Astrocyte (in vitro differentiated cells and primary cell): ENCODE measurements at regions not wholly inside any gene's neighbourhood (a gene's known extent, or its start where the extent isn't known, plus 50 kb on each side); places are given as distances from the start of the nearest gene placed in this dataset.

Experiments used
- DNase-seq: peaks from one replicate; pipeline ENCODE4 v3.0.0-alpha.2; 2010; ENCODE audit warnings: low read depth
- FAIRE-seq: peaks from 2 replicates; lab custom pipeline; 2011; peaks lifted over from hg19 to GRCh38; lab: Jason Lieb, UNC
- H2AFZ ChIP-seq: 2 replicates; pipeline ENCODE4 v1.6.0; 2012; ENCODE audit warnings: low read depth, low read length, inconsistent platforms
- H3K27ac ChIP-seq: 2 replicates; pipeline ENCODE4 v1.5.1; 2011; ENCODE audit warnings: low read depth, low read length, inconsistent platforms
- H3K27me3 ChIP-seq: 2 replicates; pipeline ENCODE4 v1.6.0; 2011; ENCODE audit warnings: low read length, inconsistent platforms; ENCODE audit not compliant: insufficient read depth
- H3K36me3 ChIP-seq: 2 replicates; pipeline ENCODE4 v1.5.1; 2011; ENCODE audit warnings: low read length, inconsistent platforms; ENCODE audit not compliant: insufficient read depth
- H3K4me1 ChIP-seq: 2 replicates; pipeline ENCODE4 v1.5.1; 2011; ENCODE audit warnings: low read length, inconsistent platforms; ENCODE audit not compliant: insufficient read depth
- H3K4me2 ChIP-seq: 2 replicates; pipeline ENCODE4 v1.6.0; 2012; ENCODE audit warnings: low read length, inconsistent platforms
- H3K4me3 ChIP-seq: 2 replicates; pipeline ENCODE4 v1.5.1; 2011; ENCODE audit warnings: low read depth, mild to moderate bottlenecking, low read length, inconsistent platforms; ENCODE audit not compliant: insufficient read depth
- H3K79me2 ChIP-seq: 2 replicates; pipeline ENCODE4 v1.6.0; 2012; ENCODE audit warnings: mild to moderate bottlenecking, low read length, inconsistent platforms; ENCODE audit not compliant: insufficient read depth
- H3K9ac ChIP-seq: 2 replicates; pipeline ENCODE4 v1.6.0; 2012; ENCODE audit warnings: mild to moderate bottlenecking, low read length, inconsistent platforms
- H3K9me3 ChIP-seq: 2 replicates; pipeline ENCODE4 v1.5.1; 2012; ENCODE audit warnings: low read depth, mild to moderate bottlenecking, low read length, inconsistent platforms; ENCODE audit not compliant: insufficient read depth
- H4K20me1 ChIP-seq: 2 replicates; pipeline ENCODE4 v1.6.0; 2012; ENCODE audit warnings: low read length, inconsistent platforms; ENCODE audit not compliant: insufficient read depth
- H3K27ac Mint-ChIP-seq: one replicate; pipeline ENCODE4 v1.8.0; 2021; ENCODE audit warnings: mild to moderate bottlenecking, mixed read lengths; ENCODE audit not compliant: unreplicated experiment
- H3K27me3 Mint-ChIP-seq: one replicate; pipeline ENCODE4 v1.8.0; 2021; ENCODE audit warnings: low read depth, mixed read lengths; ENCODE audit not compliant: unreplicated experiment
- H3K36me3 Mint-ChIP-seq: one replicate; pipeline ENCODE4 v1.8.0; 2021; ENCODE audit warnings: low read depth, mixed read lengths; ENCODE audit not compliant: unreplicated experiment
- H3K4me1 Mint-ChIP-seq: one replicate; pipeline ENCODE4 v1.8.0; 2021; ENCODE audit warnings: low read depth, mixed read lengths; ENCODE audit not compliant: unreplicated experiment
- H3K4me3 Mint-ChIP-seq: one replicate; pipeline ENCODE4 v1.8.0; 2021; ENCODE audit warnings: mild to moderate bottlenecking, moderate library complexity, mixed read lengths; ENCODE audit not compliant: unreplicated experiment
- H3K9me3 Mint-ChIP-seq: one replicate; pipeline ENCODE4 v1.8.0; 2021; ENCODE audit warnings: mild to moderate bottlenecking, mixed read lengths; ENCODE audit not compliant: unreplicated experiment
- EZH2 ChIP-seq: IDR thresholded peaks from 2 replicates; pipeline ENCODE4 v1.6.1; 2012; ENCODE audit warnings: mild to moderate bottlenecking, low read length, inconsistent platforms; ENCODE audit not compliant: insufficient read depth
- TF ChIP-seq, protein P1 (sequence below): IDR thresholded peaks from 2 replicates; pipeline ENCODE4 v1.5.1; 2011; ENCODE audit warnings: low read depth, mild to moderate bottlenecking, inconsistent platforms, low read length, moderate library complexity; ENCODE audit not compliant: insufficient read depth

GRCh38 chr6:11425431-11425871, 112.1 kb upstream of the TMEM170B start:
- no peak overlapping the region for H3K27ac ChIP-seq
- H2AFZ ChIP-seq: no peak overlapping the region
- DNase-seq (no peak), FAIRE-seq (no peak)
- peaks cover 60% of the 10 kb centered on the region for H3K4me1 Mint-ChIP-seq
- no peaks in the 10 kb centered on the region for H3K79me2 ChIP-seq
- H3K4me3 ChIP-seq: no peak overlapping the region
- no peak overlapping the region for H3K4me3 Mint-ChIP-seq
- no peaks in the 10 kb centered on the region for H4K20me1 ChIP-seq
- H3K27me3 Mint-ChIP-seq: no peaks in the 10 kb centered on the region
- H3K36me3 ChIP-seq: no peaks in the 10 kb centered on the region
- no peaks in the 10 kb centered on the region for H3K9me3 ChIP-seq
- no peak for TF ChIP-seq EZH2
- TF ChIP-seq, protein P1, sequence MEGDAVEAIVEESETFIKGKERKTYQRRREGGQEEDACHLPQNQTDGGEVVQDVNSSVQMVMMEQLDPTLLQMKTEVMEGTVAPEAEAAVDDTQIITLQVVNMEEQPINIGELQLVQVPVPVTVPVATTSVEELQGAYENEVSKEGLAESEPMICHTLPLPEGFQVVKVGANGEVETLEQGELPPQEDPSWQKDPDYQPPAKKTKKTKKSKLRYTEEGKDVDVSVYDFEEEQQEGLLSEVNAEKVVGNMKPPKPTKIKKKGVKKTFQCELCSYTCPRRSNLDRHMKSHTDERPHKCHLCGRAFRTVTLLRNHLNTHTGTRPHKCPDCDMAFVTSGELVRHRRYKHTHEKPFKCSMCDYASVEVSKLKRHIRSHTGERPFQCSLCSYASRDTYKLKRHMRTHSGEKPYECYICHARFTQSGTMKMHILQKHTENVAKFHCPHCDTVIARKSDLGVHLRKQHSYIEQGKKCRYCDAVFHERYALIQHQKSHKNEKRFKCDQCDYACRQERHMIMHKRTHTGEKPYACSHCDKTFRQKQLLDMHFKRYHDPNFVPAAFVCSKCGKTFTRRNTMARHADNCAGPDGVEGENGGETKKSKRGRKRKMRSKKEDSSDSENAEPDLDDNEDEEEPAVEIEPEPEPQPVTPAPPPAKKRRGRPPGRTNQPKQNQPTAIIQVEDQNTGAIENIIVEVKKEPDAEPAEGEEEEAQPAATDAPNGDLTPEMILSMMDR: no peak
- H3K27me3 ChIP-seq: no peaks in the 10 kb centered on the region
- H3K36me3 Mint-ChIP-seq: no peaks in the 10 kb centered on the region
- H3K27ac Mint-ChIP-seq: peak overlapping the region; percentile 12
- H3K4me1 ChIP-seq: peaks cover 53% of the 10 kb centered on the region
- no peak overlapping the region for H3K9ac ChIP-seq
- no peaks in the 10 kb centered on the region for H3K9me3 Mint-ChIP-seq
- no peak overlapping the region for H3K4me2 ChIP-seq

- FAIRE-seq (no peak), DNase-seq (no peak)
- H3K4me3 Mint-ChIP-seq: no peak overlapping the region
- Histone ChIP-seq H3K4me2 (peak overlapping the region; percentile 45), H2AFZ (no peak overlapping the region), H3K4me3 (no peak overlapping the region), H3K79me2 (no peaks in the 10 kb centered on the region), H3K36me3 (no peaks in the 10 kb centered on the region), H4K20me1 (no peaks in the 10 kb centered on the region), H3K9me3 (no peaks in the 10 kb centered on the region), H3K27me3 (no peaks in the 10 kb centered on the region), H3K4me1 (peaks cover 44% of the 10 kb centered on the region), H3K27ac (no peak overlapping the region), H3K9ac (no peak overlapping the region)
- H3K9me3 Mint-ChIP-seq: no peaks in the 10 kb centered on the region
- no peaks in the 10 kb centered on the region for H3K27me3 Mint-ChIP-seq
- H3K27ac Mint-ChIP-seq: peak overlapping the region; percentile 42
- H3K36me3 Mint-ChIP-seq: no peaks in the 10 kb centered on the region
- H3K4me1 Mint-ChIP-seq: peaks cover 57% of the 10 kb centered on the region
- no peak for TF ChIP-seq EZH2
- TF ChIP-seq, protein P1: no peak
Observed at GRCh38 chr6:11424395-11425034, 113.0 kb upstream of the TMEM170B start.

DNA sequence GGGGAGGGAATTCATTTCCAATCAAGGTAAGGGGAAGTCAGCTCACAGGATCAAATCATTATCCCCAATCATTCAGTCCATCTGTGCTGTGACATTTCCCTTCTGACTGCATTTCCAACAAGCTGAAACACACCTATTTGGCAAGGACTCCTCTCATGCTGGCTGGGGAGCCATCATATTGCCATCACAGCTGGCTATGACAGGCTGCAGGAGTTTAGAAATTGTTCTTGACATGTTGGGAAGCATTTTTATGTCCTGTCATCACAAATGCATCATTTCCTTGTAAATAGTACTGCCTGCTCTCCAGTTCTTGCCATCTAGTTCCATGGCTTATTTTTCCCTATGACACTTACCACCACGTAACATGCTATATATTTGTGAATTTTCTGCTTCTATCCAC, 113.9 kb upstream of the TMEM170B start:
- Histone ChIP-seq H3K9me3 (no peaks in the 10 kb centered on the region), H3K4me2 (no peak overlapping the region), H3K27ac (no peak overlapping the region), H3K79me2 (no peaks in the 10 kb centered on the region), H3K4me1 (peaks cover 35% of the 10 kb centered on the region), H3K9ac (no peak overlapping the region), H3K36me3 (no peaks in the 10 kb centered on the region), H2AFZ (no peak overlapping the region), H3K4me3 (no peak overlapping the region), H4K20me1 (no peaks in the 10 kb centered on the region), H3K27me3 (no peaks in the 10 kb centered on the region)
- Mint-ChIP-seq H3K27me3 (no peaks in the 10 kb centered on the region), H3K4me3 (no peak overlapping the region), H3K9me3 (no peaks in the 10 kb centered on the region), H3K36me3 (no peaks in the 10 kb centered on the region), H3K4me1 (peaks cover 49% of the 10 kb centered on the region), H3K27ac (peak overlapping the region; percentile 30)
- DNase-seq: no peak
- no peak for TF ChIP-seq EZH2
- TF ChIP-seq, protein P1: no peak
- peak; percentile 37 for FAIRE-seq
